Endodermal cell (in vitro differentiated cells): ENCODE measurements at regions not wholly inside any gene's neighbourhood (a gene's known extent, or its start where the extent isn't known, plus 50 kb on each side); places are given as distances from the start of the nearest gene placed in this dataset.
A peak's percentile ranks its signal among the peaks of the same experiment; 100 is the strongest.

ENCODE experiments used
- DNase-seq: peaks from one replicate; pipeline ENCODE4 v3.0.0-alpha.2; 2017
- H3K27ac ChIP-seq: 2 replicates; pipeline ENCODE4 v1.5.1; 2013; ENCODE audit warnings: mild to moderate bottlenecking, low read depth, low read length, moderate library complexity
- H3K27me3 ChIP-seq: 2 replicates; pipeline ENCODE4 v1.6.1; 2013; ENCODE audit warnings: mild to moderate bottlenecking, low read length, moderate library complexity; ENCODE audit not compliant: insufficient read depth, control insufficient read depth, poor library complexity, severe bottlenecking
- H3K36me3 ChIP-seq: 2 replicates; pipeline ENCODE4 v1.7.0; 2013; ENCODE audit warnings: mild to moderate bottlenecking, low read length, moderate library complexity; ENCODE audit not compliant: control insufficient read depth, insufficient read depth
- H3K4me1 ChIP-seq: one replicate; pipeline ENCODE4 v1.7.0; 2013; ENCODE audit warnings: low read length; ENCODE audit not compliant: control insufficient read depth, insufficient read depth
- H3K4me3 ChIP-seq: 2 replicates; pipeline ENCODE4 v1.5.1; 2013; ENCODE audit warnings: mild to moderate bottlenecking, low read length, moderate library complexity
- H3K9ac ChIP-seq: 2 replicates; pipeline ENCODE4 v1.6.1; 2013; ENCODE audit warnings: mild to moderate bottlenecking, low read length, moderate library complexity; ENCODE audit not compliant: poor library complexity, severe bottlenecking; ENCODE audit errors: extremely low read depth
- H3K9me3 ChIP-seq: 2 replicates; pipeline ENCODE4 v1.6.1; 2013; ENCODE audit warnings: mild to moderate bottlenecking, low read length, moderate library complexity; ENCODE audit not compliant: control insufficient read depth
- H3K27ac Mint-ChIP-seq: 2 replicates; pipeline ENCODE4 v1.8.0; 2020; ENCODE audit warnings: mixed read lengths
- H3K27me3 Mint-ChIP-seq: 2 replicates; pipeline ENCODE4 v1.8.0; 2021; ENCODE audit warnings: mild to moderate bottlenecking, mixed read lengths; ENCODE audit not compliant: insufficient read depth
- H3K36me3 Mint-ChIP-seq: 2 replicates; pipeline ENCODE4 v1.8.0; 2020; ENCODE audit warnings: low read depth, mixed read lengths
- H3K4me1 Mint-ChIP-seq: 2 replicates; pipeline ENCODE4 v1.8.0; 2020; ENCODE audit warnings: mixed read lengths
- H3K4me3 Mint-ChIP-seq: 2 replicates; pipeline ENCODE4 v1.8.0; 2020; ENCODE audit warnings: mild to moderate bottlenecking, moderate library complexity, mixed read lengths
- H3K9me3 Mint-ChIP-seq: 2 replicates; pipeline ENCODE4 v1.8.0; 2020; ENCODE audit warnings: mild to moderate bottlenecking, mixed read lengths
- CTCF ChIP-seq: fragments of 200-600 bp; sonication (generic); conservative IDR thresholded peaks from 2 replicates; pipeline ENCODE4 v1.5.0; 2021; ENCODE audit warnings: antibody characterized with exemption, mild to moderate bottlenecking
- WGBS, 2 experiments: methylation state at CpG; one replicate each; pipeline versions ENCODE4 v1.1.5 to v1.1.7; 2013; ENCODE audit warnings: missing lambda C conversion rate in 2 of 2, mixed read lengths in 1 of 2; ENCODE audit not compliant: insufficient coverage in 1 of 2, insufficient read length in 1 of 2; 5-methylcytosine and 5-hydroxymethylcytosine counted together

- no peak for DNase-seq
- Mint-ChIP-seq H3K27ac (no peak overlapping the region), H3K27me3 (peaks cover 7% of the 10 kb centered on the region), H3K4me3 (no peak overlapping the region), H3K36me3 (no peaks in the 10 kb centered on the region), H3K9me3 (no peaks in the 10 kb centered on the region), H3K4me1 (peaks cover 18% of the 10 kb centered on the region)
- Histone ChIP-seq H3K4me1 (no peaks in the 10 kb centered on the region), H3K27me3 (no peaks in the 10 kb centered on the region), H3K9me3 (no peaks in the 10 kb centered on the region), H3K4me3 (no peak overlapping the region), H3K9ac (no peak overlapping the region), H3K27ac (no peak overlapping the region), H3K36me3 (no peaks in the 10 kb centered on the region)
- TF ChIP-seq CTCF = no peak
- 98 to 100% methylated on average over 1 to 2 of the region's 2 CpGs for WGBS, 2 experiments
These were observed 115.7 kb downstream of the RAB11FIP2 start for GRCh38 chr10:117931078-117931477.

GRCh38 chr10:117933036-117933435 is 113.7 kb downstream of the RAB11FIP2 start:
- 74% methylated on average over 2 of the region's 3 CpGs; no CpG with 5 or more reads in 1 of the 2 experiments for WGBS, 2 experiments
- no peaks in the 10 kb centered on the region for H3K9me3 ChIP-seq
- no peaks in the 10 kb centered on the region for H3K36me3 ChIP-seq
- Mint-ChIP-seq H3K36me3 (no peaks in the 10 kb centered on the region), H3K4me1 (peaks cover 16% of the 10 kb centered on the region), H3K27ac (no peak overlapping the region), H3K27me3 (peaks cover 14% of the 10 kb centered on the region), H3K4me3 (no peak overlapping the region), H3K9me3 (no peaks in the 10 kb centered on the region)
- no peak for DNase-seq
- no peak overlapping the region for H3K27ac ChIP-seq
- H3K4me1 ChIP-seq = no peaks in the 10 kb centered on the region
- no peaks in the 10 kb centered on the region for H3K27me3 ChIP-seq
- no peak overlapping the region for H3K9ac ChIP-seq
- TF ChIP-seq CTCF = no peak
- no peak overlapping the region for H3K4me3 ChIP-seq

DNA sequence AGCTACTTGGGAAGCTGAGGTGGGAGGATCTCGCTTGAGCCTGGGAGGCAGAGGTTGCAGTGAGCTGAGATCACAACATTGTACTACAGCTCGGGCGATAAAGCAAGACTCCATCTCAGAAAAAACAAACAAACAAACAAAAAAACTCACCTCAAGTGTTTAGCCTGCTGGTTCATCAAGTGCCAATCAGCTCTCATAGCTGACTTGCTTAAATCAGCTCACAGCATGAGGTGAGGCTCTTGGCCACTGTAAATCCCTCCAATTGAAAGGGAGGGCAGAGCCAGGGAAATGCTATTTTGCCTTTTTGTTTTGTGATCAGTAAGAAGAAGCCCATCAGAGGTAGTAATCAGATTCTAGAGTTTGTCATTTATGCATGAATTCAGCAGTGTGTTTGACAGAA is 112.3 kb downstream of the RAB11FIP2 start:
- 78 to 82% methylated on average over 3 of the region's 3 CpGs for WGBS, 2 experiments
- H3K27me3 ChIP-seq = no peaks in the 10 kb centered on the region
- no peak overlapping the region for H3K4me3 ChIP-seq
- H3K27ac ChIP-seq = no peak overlapping the region
- no peaks in the 10 kb centered on the region for H3K9me3 Mint-ChIP-seq
- H3K9ac ChIP-seq = no peak overlapping the region
- TF ChIP-seq CTCF = no peak
- no peaks in the 10 kb centered on the region for H3K9me3 ChIP-seq
- H3K4me1 ChIP-seq = no peaks in the 10 kb centered on the region
- peak; percentile 56 for DNase-seq
- peaks cover 20% of the 10 kb centered on the region for H3K27me3 Mint-ChIP-seq
- no peak overlapping the region for H3K4me3 Mint-ChIP-seq
- no peak overlapping the region for H3K27ac Mint-ChIP-seq
- no peaks in the 10 kb centered on the region for H3K36me3 Mint-ChIP-seq
- H3K4me1 Mint-ChIP-seq = peaks cover 14% of the 10 kb centered on the region
- H3K36me3 ChIP-seq = no peaks in the 10 kb centered on the region
